Stimulated activated CD8-positive, alpha-beta memory T cell treated with anti-CD3 and anti-CD28 coated beads, Interleukin-4, amount 100 ng/mL, for 48 hours (primary cell): ENCODE measurements at regions not wholly inside any gene's neighbourhood (a gene's known extent, or its start where the extent isn't known, plus 50 kb on each side); places are given as distances from the start of the nearest gene placed in this dataset.

ENCODE experiments used
- DNase-seq: peaks from one replicate; pipeline ENCODE4 v3.0.0-alpha.2; 2020

DNA sequence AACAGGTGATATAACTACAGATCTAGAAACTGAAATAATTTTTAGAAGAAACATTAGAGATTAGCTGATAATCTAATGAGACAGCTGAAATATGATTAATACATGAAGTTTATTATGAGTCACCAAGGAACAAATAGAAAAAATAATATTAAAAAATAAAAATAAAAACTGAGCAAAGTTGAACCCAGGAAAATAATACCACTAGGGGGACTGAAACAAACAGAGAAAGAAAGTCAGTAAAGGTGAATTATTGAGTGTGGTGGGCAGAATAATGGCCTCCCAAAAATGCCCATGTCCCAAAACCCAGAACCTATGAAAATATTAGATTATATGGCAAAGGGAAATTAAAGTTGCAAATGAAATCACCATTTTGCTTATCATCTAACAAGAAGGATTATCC is 820.7 kb upstream of the INTU start:
- no peak for DNase-seq

- no peak for DNase-seq
Measured at GRCh38 chr4:126820631-126821030, 812.1 kb upstream of the INTU start.

DNA sequence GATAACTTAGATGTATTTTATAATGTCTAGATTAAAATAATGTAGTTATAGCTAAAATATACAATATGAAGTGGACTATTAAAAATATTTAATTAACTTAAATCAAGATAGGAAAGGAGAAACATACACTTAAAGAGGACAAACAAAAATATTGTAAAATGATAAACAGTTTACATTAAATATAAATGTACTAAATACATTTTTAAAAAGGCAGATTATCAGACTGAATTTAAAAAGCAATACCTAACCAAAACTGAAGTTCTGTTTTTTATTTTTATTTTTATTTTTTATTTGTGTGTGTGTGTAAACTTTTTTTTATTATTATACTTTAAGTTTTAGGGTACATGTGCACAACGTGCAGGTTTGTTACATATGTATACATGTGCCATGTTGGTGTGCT is 811.6 kb upstream of the INTU start:
- no peak for DNase-seq

DNA sequence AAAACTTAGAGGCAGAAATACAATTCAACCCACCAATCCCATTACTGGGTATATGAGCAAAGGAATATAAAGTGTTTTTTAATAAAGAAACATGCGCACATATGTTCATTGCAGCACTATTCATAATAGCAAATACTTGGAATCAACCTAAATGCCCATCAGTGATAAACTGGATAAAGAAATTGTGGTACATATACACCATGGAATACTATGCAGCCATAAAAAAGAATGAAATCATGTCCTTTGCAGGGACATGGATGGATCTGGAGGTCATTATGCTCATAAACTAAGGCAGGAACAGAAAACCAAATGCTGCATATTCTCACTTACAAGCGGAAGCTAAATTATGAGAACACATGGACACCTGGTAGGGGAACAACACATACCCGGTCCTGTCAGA is 807.7 kb upstream of the INTU start:
- DNase-seq = no peak

- no peak for DNase-seq
Measured at GRCh38 chr4:126827669-126828068, 805.1 kb upstream of the INTU start.

DNA sequence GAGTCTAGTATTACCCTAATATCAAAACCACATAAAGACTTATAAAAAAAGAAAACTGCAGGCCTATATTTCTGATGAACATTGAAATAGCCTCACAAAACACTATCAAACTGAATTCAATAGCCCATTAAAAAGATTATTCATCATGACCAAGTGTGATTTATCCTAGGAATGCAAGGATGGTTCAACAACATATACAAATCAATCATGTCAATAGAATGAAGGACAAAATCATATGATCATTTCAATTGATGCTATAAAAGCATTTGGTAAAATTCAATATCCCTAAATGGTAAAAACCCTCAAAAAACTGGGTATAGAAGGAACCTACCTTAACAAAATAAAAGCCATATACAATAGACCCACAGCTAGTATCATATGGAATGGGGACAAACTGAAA is 797.9 kb upstream of the INTU start:
- no peak for DNase-seq

GRCh38 chr4:126838941-126839679 is 793.6 kb upstream of the INTU start:
- no peak for DNase-seq

GRCh38 chr4:126843492-126844067 is 789.2 kb upstream of the INTU start:
- no peak for DNase-seq

DNA sequence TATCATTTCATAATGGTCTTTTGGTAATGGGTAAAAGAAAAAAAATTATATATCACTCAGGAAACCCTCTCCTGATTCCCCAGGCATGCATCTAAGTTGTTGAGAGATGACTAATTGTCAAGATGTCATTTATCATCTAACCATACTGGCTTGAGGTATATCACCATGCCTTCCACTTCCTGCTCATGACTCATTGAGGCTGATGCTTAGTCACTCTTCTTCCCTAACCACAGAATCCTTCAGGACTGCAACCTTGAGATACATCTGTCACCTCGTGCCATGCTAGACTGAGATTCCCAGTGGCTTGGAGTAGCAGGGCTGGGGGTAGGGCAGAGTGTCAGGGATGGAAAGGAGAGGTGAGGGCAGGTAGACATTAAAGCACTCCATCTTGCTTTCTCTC is 782.5 kb upstream of the INTU start:
- DNase-seq = no peak

- DNase-seq = no peak
Measured at GRCh38 chr4:126851391-126851790, 781.4 kb upstream of the INTU start.

GRCh38 chr4:126853715-126854114 is 779.0 kb upstream of the INTU start:
- no peak for DNase-seq

- DNase-seq = no peak
Measured at GRCh38 chr4:126856906-126857305, 775.9 kb upstream of the INTU start.

GRCh38 chr4:126859314-126859713 is 773.4 kb upstream of the INTU start:
- no peak for DNase-seq

DNA sequence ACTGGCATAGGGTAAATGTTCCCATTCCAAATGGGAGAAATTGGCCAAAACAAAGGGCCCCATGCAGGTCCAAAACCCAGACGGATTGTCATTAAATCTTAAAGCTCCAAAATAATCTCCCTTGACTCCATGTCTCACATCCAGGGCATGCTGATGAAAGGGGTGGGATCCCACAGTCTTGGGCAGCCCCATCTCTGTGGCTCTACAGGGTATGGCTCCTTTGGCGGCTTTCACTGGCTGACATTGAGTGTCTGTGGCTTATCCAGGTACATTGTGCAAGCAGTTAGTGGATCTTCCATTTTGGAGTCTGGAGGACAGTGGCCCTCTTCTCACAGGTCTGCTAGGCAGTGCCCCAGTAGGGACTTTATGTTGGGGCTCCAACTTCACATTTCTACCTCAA is 772.9 kb upstream of the INTU start:
- no peak for DNase-seq

DNA sequence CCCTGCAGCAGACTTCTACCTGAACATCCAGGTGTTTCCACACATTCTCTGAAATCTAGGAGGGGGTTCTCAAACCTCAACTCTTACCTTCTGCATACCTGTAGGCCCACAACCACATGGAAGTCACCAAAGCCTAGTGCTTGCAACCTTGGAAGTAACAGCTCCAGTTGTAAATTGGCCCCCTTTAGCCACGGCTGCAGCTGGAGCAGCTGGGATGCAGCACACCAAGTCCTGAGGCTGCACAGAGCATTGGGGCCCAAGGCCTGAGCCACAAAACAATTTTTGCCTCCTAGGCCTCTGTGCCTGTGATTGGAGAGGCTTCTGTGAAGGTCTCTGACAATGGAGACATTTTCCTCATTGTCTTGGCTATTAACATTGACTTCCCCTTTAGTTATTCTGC is 772.4 kb upstream of the INTU start:
- no peak for DNase-seq

DNA sequence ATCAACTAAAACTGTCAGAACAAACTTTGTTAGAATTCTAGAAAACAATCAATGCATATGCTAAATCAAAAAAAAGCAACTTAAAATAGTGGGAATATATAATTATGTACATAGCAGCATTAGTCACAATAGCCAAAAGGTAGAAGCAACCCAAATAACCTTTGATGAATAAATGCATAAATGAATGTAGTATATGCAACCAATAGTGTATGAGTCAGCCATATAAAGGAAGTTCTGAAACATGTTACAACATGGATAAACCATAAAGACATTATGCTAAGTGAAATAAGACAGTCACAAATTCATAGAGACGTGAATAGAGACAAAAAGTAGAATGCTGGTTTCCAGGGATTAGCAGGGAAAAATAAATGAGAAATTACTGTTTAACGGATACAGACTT is 762.8 kb upstream of the INTU start:
- no peak for DNase-seq

GRCh38 chr4:126871810-126872209 is 760.9 kb upstream of the INTU start:
- no peak for DNase-seq

DNA sequence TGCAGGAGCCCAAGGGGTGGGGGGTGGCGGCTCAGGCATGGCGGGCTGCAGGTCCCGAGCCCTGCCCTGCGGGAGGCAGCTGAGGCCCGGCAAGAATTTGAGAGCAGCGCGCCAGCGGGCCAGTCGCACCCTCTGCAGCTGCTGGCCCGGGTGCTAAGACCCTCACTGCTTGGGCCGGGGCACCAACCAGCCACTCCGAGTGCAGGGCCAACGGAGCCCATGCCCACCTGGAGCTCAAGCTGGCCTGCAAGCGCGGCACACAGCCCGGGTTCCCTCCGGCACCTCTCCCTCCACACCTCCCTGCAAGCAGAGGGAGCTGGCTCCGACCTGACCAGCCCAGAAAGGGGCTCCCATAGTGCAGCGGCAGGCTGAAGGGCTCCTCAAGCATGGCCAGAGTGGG is 758.2 kb upstream of the INTU start:
- no peak for DNase-seq

GRCh38 chr4:126888968-126889367 is 743.8 kb upstream of the INTU start:
- no peak for DNase-seq

- no peak for DNase-seq
Measured at GRCh38 chr4:126890383-126890782, 742.4 kb upstream of the INTU start.

DNA sequence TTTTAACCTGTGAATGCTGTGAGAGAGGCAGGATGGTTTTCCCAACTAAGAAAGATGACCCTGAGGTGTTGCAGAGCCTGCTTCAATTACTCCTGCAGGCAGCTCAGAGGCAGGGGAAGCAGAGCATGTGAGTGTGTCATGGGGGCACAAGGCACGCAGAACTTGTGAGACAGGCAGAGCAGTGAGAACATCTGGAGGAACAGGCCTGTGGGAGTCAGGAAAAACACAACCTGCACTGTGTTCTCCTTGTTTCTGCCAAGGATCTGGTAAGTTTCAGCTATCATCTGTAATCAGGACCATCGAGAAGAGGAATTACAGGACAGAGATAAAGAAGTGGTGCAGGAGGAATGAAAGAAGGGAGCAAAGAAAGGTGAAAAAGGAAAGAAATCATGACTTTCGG is 741.8 kb upstream of the INTU start:
- no peak for DNase-seq

GRCh38 chr4:126894963-126895362 is 737.8 kb upstream of the INTU start:
- DNase-seq = no peak

DNA sequence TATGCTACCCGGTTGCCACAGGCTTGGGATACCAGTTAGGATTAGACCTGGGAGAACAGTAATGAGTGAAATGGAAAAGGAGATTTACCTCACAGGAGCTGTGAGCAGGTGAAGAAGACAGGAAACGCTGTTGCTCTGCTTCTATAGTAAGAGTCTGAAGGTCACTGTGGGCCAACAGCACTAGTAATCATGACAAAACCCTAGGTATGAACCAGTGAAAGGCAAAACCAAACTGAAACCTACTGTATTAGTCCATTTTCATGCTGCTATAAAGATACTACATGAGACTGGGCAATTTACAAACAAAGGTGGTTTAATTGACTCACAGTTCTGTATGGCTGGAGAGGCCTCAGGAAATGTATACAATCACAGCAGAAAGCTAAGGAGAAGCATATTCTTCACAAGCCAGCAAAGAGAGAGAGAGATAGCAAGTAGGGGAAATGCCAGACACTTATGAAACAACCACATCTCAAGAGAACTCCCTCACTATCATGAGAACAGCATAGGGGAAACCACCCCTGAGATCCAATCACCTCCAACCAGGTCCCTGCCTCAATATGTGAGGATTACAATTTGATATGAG is 736.7 kb upstream of the INTU start:
- DNase-seq = no peak

DNA sequence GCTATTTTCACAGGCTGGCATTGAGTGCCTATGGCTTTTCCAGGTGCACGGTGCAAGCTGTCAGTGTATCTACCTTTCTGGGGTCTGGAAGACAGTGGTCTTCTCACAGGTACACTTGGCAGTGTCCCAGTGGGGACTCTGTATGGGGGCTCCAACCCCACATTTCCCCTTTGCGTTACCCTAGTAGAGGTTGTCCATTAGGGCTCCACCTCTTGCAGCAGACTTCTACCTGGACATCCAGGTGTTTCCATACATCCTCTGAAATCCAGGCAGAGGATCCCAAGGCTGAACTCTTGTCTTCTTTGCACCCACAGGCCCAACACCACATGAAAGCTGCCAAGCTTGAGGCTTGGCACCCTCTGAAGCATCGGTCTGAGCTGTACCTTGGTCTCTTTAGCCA is 735.7 kb upstream of the INTU start:
- no peak for DNase-seq

DNA sequence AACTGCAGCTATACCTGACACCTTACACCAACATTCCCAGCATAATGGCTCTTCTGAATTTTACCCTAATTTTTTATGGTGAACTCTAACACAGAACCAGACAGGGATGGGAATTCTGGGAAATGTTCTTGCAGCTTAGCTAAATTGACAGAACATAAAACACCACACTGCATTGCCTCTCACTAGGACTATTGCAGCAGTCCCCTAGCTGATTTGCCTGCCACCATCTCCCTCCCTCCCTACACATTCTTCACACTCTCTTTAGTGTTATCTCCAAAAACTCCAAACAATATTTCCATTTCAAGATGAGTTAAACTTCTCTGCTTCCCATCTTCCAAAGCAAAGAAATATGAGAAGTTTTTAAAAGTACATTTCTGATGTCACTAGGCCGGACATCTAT is 733.9 kb upstream of the INTU start:
- DNase-seq = no peak
